ENCODE measurements at regions not wholly inside any gene's neighbourhood (a gene's known extent, or its start where the extent isn't known, plus 50 kb on each side); places are given as distances from the start of the nearest gene placed in this dataset.

DNA sequence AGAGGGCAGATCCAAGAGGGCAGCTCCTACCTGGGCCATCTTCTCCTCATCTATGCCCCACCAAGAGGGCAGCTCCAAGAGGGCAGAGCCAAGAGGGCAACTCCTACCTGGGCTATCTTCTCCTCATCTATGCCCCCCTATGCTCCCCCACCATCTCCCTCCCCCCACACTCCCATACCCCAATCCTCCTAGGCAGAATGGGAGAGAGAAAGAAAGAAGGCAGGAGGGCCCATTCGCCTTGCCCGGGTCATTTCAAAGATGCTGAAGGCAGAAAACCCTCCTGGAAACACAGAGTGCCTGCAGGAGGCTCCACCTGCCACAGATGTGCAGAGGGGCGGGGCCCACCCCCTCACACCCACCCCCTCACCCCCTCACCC, 78.5 kb downstream of the BUD13 start:
- ATAC-seq: no peak
- no peak for TF ChIP-seq CSDC2 (CRISPR knock-in tag; IDR thresholded peaks at IDR 0.05)
- no peak for TF ChIP-seq RARB (CRISPR knock-in tag; IDR thresholded peaks at IDR 0.05)
- TF ChIP-seq PPARA (CRISPR knock-in tag; IDR thresholded peaks at IDR 0.05; ENCODE audit: borderline replicate concordance): no peak
- TF ChIP-seq, protein P1, sequence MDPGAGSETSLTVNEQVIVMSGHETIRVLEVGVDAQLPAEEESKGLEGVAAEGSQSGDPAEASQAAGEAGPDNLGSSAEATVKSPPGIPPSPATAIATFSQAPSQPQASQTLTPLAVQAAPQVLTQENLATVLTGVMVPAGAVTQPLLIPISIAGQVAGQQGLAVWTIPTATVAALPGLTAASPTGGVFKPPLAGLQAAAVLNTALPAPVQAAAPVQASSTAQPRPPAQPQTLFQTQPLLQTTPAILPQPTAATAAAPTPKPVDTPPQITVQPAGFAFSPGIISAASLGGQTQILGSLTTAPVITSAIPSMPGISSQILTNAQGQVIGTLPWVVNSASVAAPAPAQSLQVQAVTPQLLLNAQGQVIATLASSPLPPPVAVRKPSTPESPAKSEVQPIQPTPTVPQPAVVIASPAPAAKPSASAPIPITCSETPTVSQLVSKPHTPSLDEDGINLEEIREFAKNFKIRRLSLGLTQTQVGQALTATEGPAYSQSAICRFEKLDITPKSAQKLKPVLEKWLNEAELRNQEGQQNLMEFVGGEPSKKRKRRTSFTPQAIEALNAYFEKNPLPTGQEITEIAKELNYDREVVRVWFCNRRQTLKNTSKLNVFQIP (CRISPR knock-in tag; IDR thresholded peaks at IDR 0.05; ENCODE audit: borderline replicate concordance, low read depth): no peak
- TF ChIP-seq ZFP30 (CRISPR knock-in tag; IDR thresholded peaks at IDR 0.05): no peak
- TF ChIP-seq ZNF8 (CRISPR knock-in tag; IDR thresholded peaks at IDR 0.05): no peak
- TF ChIP-seq TCF4 (CRISPR knock-in tag; IDR thresholded peaks at IDR 0.05; ENCODE audit: borderline replicate concordance): no peak
- TF ChIP-seq, protein P2, sequence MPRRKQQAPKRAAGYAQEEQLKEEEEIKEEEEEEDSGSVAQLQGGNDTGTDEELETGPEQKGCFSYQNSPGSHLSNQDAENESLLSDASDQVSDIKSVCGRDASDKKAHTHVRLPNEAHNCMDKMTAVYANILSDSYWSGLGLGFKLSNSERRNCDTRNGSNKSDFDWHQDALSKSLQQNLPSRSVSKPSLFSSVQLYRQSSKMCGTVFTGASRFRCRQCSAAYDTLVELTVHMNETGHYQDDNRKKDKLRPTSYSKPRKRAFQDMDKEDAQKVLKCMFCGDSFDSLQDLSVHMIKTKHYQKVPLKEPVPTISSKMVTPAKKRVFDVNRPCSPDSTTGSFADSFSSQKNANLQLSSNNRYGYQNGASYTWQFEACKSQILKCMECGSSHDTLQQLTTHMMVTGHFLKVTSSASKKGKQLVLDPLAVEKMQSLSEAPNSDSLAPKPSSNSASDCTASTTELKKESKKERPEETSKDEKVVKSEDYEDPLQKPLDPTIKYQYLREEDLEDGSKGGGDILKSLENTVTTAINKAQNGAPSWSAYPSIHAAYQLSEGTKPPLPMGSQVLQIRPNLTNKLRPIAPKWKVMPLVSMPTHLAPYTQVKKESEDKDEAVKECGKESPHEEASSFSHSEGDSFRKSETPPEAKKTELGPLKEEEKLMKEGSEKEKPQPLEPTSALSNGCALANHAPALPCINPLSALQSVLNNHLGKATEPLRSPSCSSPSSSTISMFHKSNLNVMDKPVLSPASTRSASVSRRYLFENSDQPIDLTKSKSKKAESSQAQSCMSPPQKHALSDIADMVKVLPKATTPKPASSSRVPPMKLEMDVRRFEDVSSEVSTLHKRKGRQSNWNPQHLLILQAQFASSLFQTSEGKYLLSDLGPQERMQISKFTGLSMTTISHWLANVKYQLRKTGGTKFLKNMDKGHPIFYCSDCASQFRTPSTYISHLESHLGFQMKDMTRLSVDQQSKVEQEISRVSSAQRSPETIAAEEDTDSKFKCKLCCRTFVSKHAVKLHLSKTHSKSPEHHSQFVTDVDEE (CRISPR knock-in tag; IDR thresholded peaks at IDR 0.05): no peak
- no peak for TF ChIP-seq ESRRG (CRISPR knock-in tag; IDR thresholded peaks at IDR 0.05)

DNA sequence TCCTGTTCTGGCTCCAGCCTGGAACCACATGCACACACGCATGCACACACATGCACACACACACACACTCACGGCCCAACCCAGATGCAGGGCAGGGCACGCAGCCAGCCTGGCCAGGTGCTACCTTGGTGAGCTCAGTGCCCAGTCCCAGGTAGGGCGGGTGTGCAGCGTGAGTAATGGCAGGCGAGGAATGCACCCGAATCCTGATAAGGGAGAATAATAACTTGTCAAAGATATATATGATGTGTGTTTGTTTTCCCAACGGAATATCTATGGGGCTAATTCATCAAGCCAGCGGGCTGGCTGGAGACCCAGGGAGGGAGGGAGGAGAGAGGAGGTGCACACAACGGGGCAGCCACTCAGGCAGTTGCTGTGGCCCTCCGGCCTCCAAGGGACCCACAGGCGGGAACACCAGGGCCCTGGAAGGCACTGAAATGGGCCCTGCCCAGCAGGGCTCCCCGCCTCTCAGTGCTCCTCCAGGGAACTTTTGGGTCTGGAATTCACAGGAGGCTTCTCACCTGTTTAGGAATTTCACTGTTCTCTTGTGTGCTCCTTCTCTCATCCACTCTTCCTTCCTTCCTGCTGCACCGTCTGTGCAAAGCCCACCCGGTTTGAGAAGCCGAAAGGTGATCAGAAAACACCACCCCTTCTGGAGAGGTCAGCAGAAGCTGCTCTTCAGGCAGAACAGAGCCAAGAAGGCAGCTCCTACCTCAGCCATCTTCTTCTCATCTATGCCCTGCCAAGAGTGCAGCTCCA, 79.0 kb downstream of the BUD13 start:
- ATAC-seq: no peak

DNA sequence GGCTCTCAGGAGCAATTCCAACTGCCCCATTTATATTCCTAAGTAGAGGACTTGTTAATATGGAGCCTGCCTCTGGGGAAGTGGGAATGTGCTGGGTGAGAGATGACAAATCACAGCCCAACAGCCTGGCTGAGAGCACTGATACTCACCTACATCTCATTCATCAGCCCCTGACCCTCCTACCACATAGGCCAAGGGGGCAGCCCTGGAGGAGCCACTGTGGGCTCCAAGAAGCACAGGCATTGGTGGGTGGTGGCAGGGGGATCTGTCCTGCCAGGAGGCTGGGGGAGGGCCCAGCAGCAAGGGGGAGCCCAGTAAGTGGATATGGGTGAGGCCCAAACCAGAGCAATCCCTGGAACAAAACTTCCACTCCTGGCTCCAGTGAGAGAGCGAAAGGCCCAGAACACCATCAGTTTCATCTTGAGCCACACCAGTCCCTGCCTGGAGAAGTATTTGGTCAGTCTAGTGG, 79.7 kb downstream of the BUD13 start:
- TF ChIP-seq ZNF70 (CRISPR knock-in tag; IDR thresholded peaks at IDR 0.05): no peak
- TF ChIP-seq, protein P3, sequence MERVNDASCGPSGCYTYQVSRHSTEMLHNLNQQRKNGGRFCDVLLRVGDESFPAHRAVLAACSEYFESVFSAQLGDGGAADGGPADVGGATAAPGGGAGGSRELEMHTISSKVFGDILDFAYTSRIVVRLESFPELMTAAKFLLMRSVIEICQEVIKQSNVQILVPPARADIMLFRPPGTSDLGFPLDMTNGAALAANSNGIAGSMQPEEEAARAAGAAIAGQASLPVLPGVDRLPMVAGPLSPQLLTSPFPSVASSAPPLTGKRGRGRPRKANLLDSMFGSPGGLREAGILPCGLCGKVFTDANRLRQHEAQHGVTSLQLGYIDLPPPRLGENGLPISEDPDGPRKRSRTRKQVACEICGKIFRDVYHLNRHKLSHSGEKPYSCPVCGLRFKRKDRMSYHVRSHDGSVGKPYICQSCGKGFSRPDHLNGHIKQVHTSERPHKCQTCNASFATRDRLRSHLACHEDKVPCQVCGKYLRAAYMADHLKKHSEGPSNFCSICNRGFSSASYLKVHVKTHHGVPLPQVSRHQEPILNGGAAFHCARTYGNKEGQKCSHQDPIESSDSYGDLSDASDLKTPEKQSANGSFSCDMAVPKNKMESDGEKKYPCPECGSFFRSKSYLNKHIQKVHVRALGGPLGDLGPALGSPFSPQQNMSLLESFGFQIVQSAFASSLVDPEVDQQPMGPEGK (CRISPR knock-in tag; IDR thresholded peaks at IDR 0.05; ENCODE audit: borderline replicate concordance): no peak
- no peak for TF ChIP-seq TOX (CRISPR knock-in tag; IDR thresholded peaks at IDR 0.05; ENCODE audit: borderline replicate concordance)
- TF ChIP-seq, protein P1 (CRISPR knock-in tag; IDR thresholded peaks at IDR 0.05; ENCODE audit: borderline replicate concordance, low read depth): no peak
- TF ChIP-seq ZNF565 (CRISPR knock-in tag; conservative IDR thresholded peaks at IDR 0.05; ENCODE audit: low read depth): no peak
- TF ChIP-seq, protein P4, sequence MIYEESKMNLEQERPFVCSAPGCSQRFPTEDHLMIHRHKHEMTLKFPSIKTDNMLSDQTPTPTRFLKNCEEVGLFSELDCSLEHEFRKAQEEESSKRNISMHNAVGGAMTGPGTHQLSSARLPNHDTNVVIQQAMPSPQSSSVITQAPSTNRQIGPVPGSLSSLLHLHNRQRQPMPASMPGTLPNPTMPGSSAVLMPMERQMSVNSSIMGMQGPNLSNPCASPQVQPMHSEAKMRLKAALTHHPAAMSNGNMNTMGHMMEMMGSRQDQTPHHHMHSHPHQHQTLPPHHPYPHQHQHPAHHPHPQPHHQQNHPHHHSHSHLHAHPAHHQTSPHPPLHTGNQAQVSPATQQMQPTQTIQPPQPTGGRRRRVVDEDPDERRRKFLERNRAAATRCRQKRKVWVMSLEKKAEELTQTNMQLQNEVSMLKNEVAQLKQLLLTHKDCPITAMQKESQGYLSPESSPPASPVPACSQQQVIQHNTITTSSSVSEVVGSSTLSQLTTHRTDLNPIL (CRISPR knock-in tag; IDR thresholded peaks at IDR 0.05; ENCODE audit: low read depth): no peak
- no peak for ATAC-seq

More for the DNA sequence above, 79.0 kb downstream of the BUD13 start:
- TF ChIP-seq CSDC2 (CRISPR knock-in tag; IDR thresholded peaks at IDR 0.05) (no peak), OSR1 (CRISPR knock-in tag; IDR thresholded peaks at IDR 0.05) (no peak), ZC3H10 (CRISPR knock-in tag; IDR thresholded peaks at IDR 0.05) (no peak), GLIS3 (CRISPR knock-in tag; IDR thresholded peaks at IDR 0.05) (no peak), RARB (CRISPR knock-in tag; IDR thresholded peaks at IDR 0.05) (no peak), BACH2 (CRISPR knock-in tag; IDR thresholded peaks at IDR 0.05; ENCODE audit: borderline replicate concordance) (no peak), ZNF565 (CRISPR knock-in tag; conservative IDR thresholded peaks at IDR 0.05; ENCODE audit: low read depth) (no peak), ISL1 (CRISPR knock-in tag; IDR thresholded peaks at IDR 0.05) (no peak), TCF4 (CRISPR knock-in tag; IDR thresholded peaks at IDR 0.05; ENCODE audit: borderline replicate concordance) (no peak), ZFP3 (CRISPR knock-in tag; IDR thresholded peaks at IDR 0.05) (no peak)
- TF ChIP-seq, protein P4 (CRISPR knock-in tag; IDR thresholded peaks at IDR 0.05; ENCODE audit: low read depth): no peak
- TF ChIP-seq, protein P5, sequence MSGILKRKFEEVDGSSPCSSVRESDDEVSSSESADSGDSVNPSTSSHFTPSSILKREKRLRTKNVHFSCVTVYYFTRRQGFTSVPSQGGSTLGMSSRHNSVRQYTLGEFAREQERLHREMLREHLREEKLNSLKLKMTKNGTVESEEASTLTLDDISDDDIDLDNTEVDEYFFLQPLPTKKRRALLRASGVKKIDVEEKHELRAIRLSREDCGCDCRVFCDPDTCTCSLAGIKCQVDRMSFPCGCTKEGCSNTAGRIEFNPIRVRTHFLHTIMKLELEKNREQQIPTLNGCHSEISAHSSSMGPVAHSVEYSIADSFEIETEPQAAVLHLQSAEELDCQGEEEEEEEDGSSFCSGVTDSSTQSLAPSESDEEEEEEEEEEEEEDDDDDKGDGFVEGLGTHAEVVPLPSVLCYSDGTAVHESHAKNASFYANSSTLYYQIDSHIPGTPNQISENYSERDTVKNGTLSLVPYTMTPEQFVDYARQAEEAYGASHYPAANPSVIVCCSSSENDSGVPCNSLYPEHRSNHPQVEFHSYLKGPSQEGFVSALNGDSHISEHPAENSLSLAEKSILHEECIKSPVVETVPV (CRISPR knock-in tag; IDR thresholded peaks at IDR 0.05): no peak
- TF ChIP-seq, protein P3 (CRISPR knock-in tag; IDR thresholded peaks at IDR 0.05; ENCODE audit: borderline replicate concordance): no peak
